ENCODE measurements at regions not wholly inside any gene's neighbourhood (a gene's known extent, or its start where the extent isn't known, plus 50 kb on each side); places are given as distances from the start of the nearest gene placed in this dataset.

- Histone ChIP-seq H3K9me3 (no peaks in the 10 kb centered on the region), H3K4me1 (no peaks in the 10 kb centered on the region), H3K36me3 (no peaks in the 10 kb centered on the region), H3K4me3 (no peak overlapping the region), H3K27ac (no peak overlapping the region), H3K27me3 (ENCODE audit: low read depth) (no peaks in the 10 kb centered on the region)
- TF ChIP-seq CTCF (IDR thresholded peaks at IDR 0.05) = no peak
- no peak for ATAC-seq
- intact Hi-C loops (cut with DNase I) = no loop called here
- DNase-seq = no peak
These were observed 576.0 kb downstream of the LMO4 start for GRCh38 chr1:87904651-87905050.

DNA sequence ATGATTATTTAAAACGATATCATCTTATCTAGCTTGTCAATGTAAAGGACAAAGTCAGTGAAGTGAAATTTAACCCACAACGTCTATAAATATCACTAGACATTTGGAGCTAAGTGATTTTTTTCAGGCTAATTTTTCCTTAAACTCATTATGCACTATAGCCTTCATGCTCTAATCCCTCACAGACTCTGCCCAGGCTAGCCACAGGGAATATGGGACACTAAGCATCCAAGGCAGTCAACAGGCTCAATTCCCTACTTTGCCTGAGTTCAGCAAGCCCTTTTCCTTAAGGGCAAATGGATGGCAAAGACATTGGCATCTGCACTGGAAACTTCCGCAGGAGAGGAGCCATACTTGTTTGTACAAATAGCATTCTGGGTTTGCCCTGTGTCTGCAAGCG lies 577.0 kb downstream of the LMO4 start:
- Histone ChIP-seq H3K36me3 (no peaks in the 10 kb centered on the region), H3K4me1 (no peaks in the 10 kb centered on the region), H3K4me3 (no peak overlapping the region), H3K27me3 (ENCODE audit: low read depth) (no peaks in the 10 kb centered on the region), H3K9me3 (no peaks in the 10 kb centered on the region), H3K27ac (no peak overlapping the region)
- intact Hi-C loops (cut with DNase I) = no loop called here
- ATAC-seq = no peak
- TF ChIP-seq CTCF (IDR thresholded peaks at IDR 0.05) = no peak
- no peak for DNase-seq

GRCh38 chr1:87906078-87906477 lies 577.4 kb downstream of the LMO4 start:
- H3K4me1 ChIP-seq = no peaks in the 10 kb centered on the region
- TF ChIP-seq CTCF (IDR thresholded peaks at IDR 0.05) = no peak
- DNase-seq = no peak
- no peaks in the 10 kb centered on the region for H3K27me3 ChIP-seq (ENCODE audit: low read depth)
- no peaks in the 10 kb centered on the region for H3K9me3 ChIP-seq
- no peak for ATAC-seq
- no peak overlapping the region for H3K4me3 ChIP-seq
- intact Hi-C loops (cut with DNase I) = no loop called here
- no peaks in the 10 kb centered on the region for H3K36me3 ChIP-seq
- no peak overlapping the region for H3K27ac ChIP-seq

DNA sequence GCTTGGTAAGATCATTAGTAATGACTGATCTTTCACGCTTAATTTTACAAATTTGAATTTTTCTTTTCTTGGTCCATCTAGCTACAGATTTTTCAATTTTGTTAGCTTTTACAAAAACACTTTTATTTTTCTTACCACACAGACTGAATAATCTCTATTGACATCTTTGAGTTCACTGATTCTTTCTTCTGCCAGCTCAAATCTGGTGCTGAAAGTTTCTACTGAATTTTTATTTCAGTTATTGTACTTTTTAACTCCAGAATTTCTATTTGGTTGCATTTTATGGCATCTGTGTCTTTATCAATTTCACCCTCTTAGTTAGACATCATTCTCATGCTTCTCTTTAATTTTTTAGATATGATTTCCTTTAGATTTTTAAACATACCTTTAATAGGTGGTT lies 584.7 kb downstream of the LMO4 start:
- no peak for TF ChIP-seq CTCF (IDR thresholded peaks at IDR 0.05)
- Histone ChIP-seq H3K9me3 (no peaks in the 10 kb centered on the region), H3K27ac (no peak overlapping the region), H3K4me1 (no peaks in the 10 kb centered on the region), H3K4me3 (no peak overlapping the region), H3K27me3 (ENCODE audit: low read depth) (no peaks in the 10 kb centered on the region), H3K36me3 (no peaks in the 10 kb centered on the region)
- no peak for ATAC-seq
- intact Hi-C loops (cut with DNase I) = no loop called here
- no peak for DNase-seq

DNA sequence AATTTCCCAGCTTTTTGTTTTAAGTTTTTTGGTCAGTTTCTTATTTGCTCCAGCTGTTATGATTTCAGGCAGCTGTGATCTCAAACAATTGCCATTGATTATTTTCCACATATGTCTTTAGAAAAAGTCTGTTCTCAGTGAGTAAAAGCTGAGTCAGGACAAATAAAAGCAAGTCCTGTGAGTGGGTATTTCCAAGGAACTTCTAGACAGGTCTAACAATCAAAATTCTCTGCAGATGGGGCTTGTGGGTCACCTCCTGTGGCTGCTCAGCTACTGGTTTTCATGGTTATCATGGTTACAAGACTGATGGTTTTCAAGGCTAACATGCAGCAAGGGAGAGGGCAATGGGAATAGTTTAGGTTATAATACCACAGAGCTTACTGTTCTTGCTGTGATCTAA lies 585.7 kb downstream of the LMO4 start:
- Histone ChIP-seq H3K27me3 (ENCODE audit: low read depth) (no peaks in the 10 kb centered on the region), H3K4me1 (no peaks in the 10 kb centered on the region), H3K4me3 (no peak overlapping the region), H3K27ac (no peak overlapping the region), H3K36me3 (no peaks in the 10 kb centered on the region), H3K9me3 (no peaks in the 10 kb centered on the region)
- DNase-seq (no peak), ATAC-seq (no peak)
- intact Hi-C loops (cut with DNase I) = no loop called here
- no peak for TF ChIP-seq CTCF (IDR thresholded peaks at IDR 0.05)

- intact Hi-C loops (cut with DNase I) = no loop called here
- no peak for ATAC-seq
- H3K4me3 ChIP-seq = no peak overlapping the region
- no peak for DNase-seq
- H3K27ac ChIP-seq = no peak overlapping the region
- H3K27me3 ChIP-seq (ENCODE audit: low read depth) = no peaks in the 10 kb centered on the region
- no peaks in the 10 kb centered on the region for H3K4me1 ChIP-seq
- TF ChIP-seq CTCF (IDR thresholded peaks at IDR 0.05) = no peak
- no peaks in the 10 kb centered on the region for H3K9me3 ChIP-seq
- no peaks in the 10 kb centered on the region for H3K36me3 ChIP-seq
These were observed 587.1 kb downstream of the LMO4 start for GRCh38 chr1:87915771-87916170.
